H1 (cell line): ENCODE measurements at regions not wholly inside any gene's neighbourhood (a gene's known extent, or its start where the extent isn't known, plus 50 kb on each side); places are given as distances from the start of the nearest gene placed in this dataset.

ENCODE experiments used
- CTCF ChIA-PET: fragments of 300-600 bp; sonication (Branson Sonifier 250); formaldehyde crosslinking; loops from one replicate; lab custom pipeline; 2021; ENCODE audit not compliant: partially characterized antibody; lab: Charles Lee
- POLR2A ChIA-PET: fragments of 300-600 bp; sonication (Branson Sonifier 250); formaldehyde crosslinking; loops from one replicate; lab custom pipeline; 2021; ENCODE audit warnings: inconsistent platforms; ENCODE audit not compliant: partially characterized antibody; lab: Charles Lee
- DNase-seq, 2 experiments: peaks; one replicate each; pipeline versions ENCODE4 v3.0.0 to v3.0.0-alpha.2; 2010 to 2022; ENCODE audit warnings: low spot score in 2 of 2, low read depth in 1 of 2, mixed read lengths in 1 of 2
- FAIRE-seq: peaks from 2 replicates; lab custom pipeline; 2011; peaks lifted over from hg19 to GRCh38; lab: Jason Lieb, UNC
- H2AFZ ChIP-seq: 2 replicates; pipeline ENCODE4 v1.8.1; 2012; ENCODE audit warnings: low read length, inconsistent platforms
- H2AK5ac ChIP-seq: 2 replicates; pipeline ENCODE4 v1.6.1; 2013; ENCODE audit warnings: low read depth, low read length
- H2BK120ac ChIP-seq: replicated peaks from 2 replicates; pipeline ENCODE3; 2013; ENCODE audit warnings: low read depth, low read length, inconsistent platforms
- H2BK12ac ChIP-seq: 2 replicates; pipeline ENCODE4 v1.6.1; 2013; ENCODE audit warnings: low read depth, low read length
- H2BK15ac ChIP-seq: 2 replicates; pipeline ENCODE4 v1.6.1; 2013; ENCODE audit warnings: low read length
- H2BK20ac ChIP-seq: 2 replicates; pipeline ENCODE4 v1.6.1; 2013; ENCODE audit warnings: low read length
- H2BK5ac ChIP-seq: 2 replicates; pipeline ENCODE4 v1.6.1; 2013; ENCODE audit warnings: low read depth, low read length
- H3K14ac ChIP-seq: 2 replicates; pipeline ENCODE4 v1.6.1; 2013; ENCODE audit warnings: inconsistent platforms; ENCODE audit not compliant: insufficient read length
- H3K18ac ChIP-seq: 2 replicates; pipeline ENCODE4 v1.6.1; 2013; ENCODE audit warnings: low read length; ENCODE audit errors: extremely low read depth
- H3K23ac ChIP-seq: 2 replicates; pipeline ENCODE4 v1.6.1; 2013; ENCODE audit warnings: inconsistent platforms; ENCODE audit not compliant: insufficient read length
- H3K23me2 ChIP-seq: 2 replicates; pipeline ENCODE4 v1.6.1; 2013; ENCODE audit warnings: low read depth, low read length
- H3K27ac ChIP-seq: 2 replicates; pipeline ENCODE4 v1.6.1; 2011; ENCODE audit warnings: low read depth, low read length, inconsistent platforms
- H3K27me3 ChIP-seq, 4 experiments: replicated peaks in 1 of 4; 1 replicate in 1 of 4; 2 replicates in 3 of 4; pipeline versions ENCODE4 v1.6.1 to v1.8.1; 2011 to 2013; ENCODE audit warnings: low read length in 3 of 4, mild to moderate bottlenecking in 3 of 4, inconsistent platforms in 2 of 4, mixed read lengths in 2 of 4, moderate library complexity in 1 of 4; ENCODE audit not compliant: control insufficient read depth in 3 of 4, insufficient read depth in 3 of 4; ENCODE audit errors: extremely low read depth in 1 of 4
- H3K36me3 ChIP-seq, 4 experiments: 2 replicates each; pipeline versions ENCODE4 v1.6.1 to v1.8.1; 2011 to 2013; ENCODE audit warnings: mild to moderate bottlenecking in 4 of 4, low read length in 3 of 4, moderate library complexity in 2 of 4, control low read depth in 1 of 4, inconsistent platforms in 1 of 4; ENCODE audit not compliant: insufficient read depth in 4 of 4, control insufficient read depth in 2 of 4
- H3K4ac ChIP-seq: replicated peaks from 2 replicates; pipeline ENCODE3; 2013; ENCODE audit warnings: low read length, low read depth, mixed read lengths, inconsistent platforms; ENCODE audit not compliant: insufficient read length
- H3K4me1 ChIP-seq, 4 experiments: replicated peaks in 1 of 4; 1 replicate in 1 of 4; 2 replicates in 3 of 4; pipeline versions ENCODE4 v1.6.1 to v1.8.1; 2011 to 2013; ENCODE audit warnings: low read length in 3 of 4, inconsistent platforms in 2 of 4, mixed read lengths in 1 of 4; ENCODE audit not compliant: insufficient read depth in 4 of 4, control insufficient read depth in 3 of 4
- H3K4me2 ChIP-seq, 2 experiments: 2 replicates each; pipeline versions ENCODE4 v1.6.1 to v1.8.1; 2011 to 2013; ENCODE audit warnings: low read depth in 2 of 2, low read length in 2 of 2, control low read depth in 1 of 2, inconsistent platforms in 1 of 2, mild to moderate bottlenecking in 1 of 2; ENCODE audit not compliant: insufficient read depth in 1 of 2
- H3K4me3 ChIP-seq, 4 experiments: fragments of 200-600, 300-600 bp in 1 of 4; sonication (generic), shearing (Covaris generic), sonication (Bioruptor Twin) in 1 of 4; 2 replicates each; pipeline versions ENCODE4 v1.5.1 to v1.8.1; 2011 to 2016; ENCODE audit warnings: low read length in 4 of 4, low read depth in 3 of 4, control low read depth in 2 of 4, inconsistent platforms in 2 of 4, mild to moderate bottlenecking in 2 of 4, mixed read lengths in 1 of 4, moderate library complexity in 1 of 4; ENCODE audit not compliant: insufficient read depth in 2 of 4; ENCODE audit errors: extremely low read depth in 1 of 4
- H3K56ac ChIP-seq: replicated peaks from 2 replicates; pipeline ENCODE3; 2013; ENCODE audit warnings: low read depth, mild to moderate bottlenecking, mixed read lengths, low read length, inconsistent platforms; ENCODE audit not compliant: insufficient read length
- H3K79me1 ChIP-seq: 2 replicates; pipeline ENCODE4 v1.6.1; 2013; ENCODE audit warnings: low read depth, low read length, control low read depth
- H3K79me2 ChIP-seq, 2 experiments: 2 replicates each; pipeline versions ENCODE4 v1.6.1 to v1.8.1; 2012 to 2013; ENCODE audit warnings: low read length in 2 of 2, mild to moderate bottlenecking in 2 of 2, inconsistent platforms in 1 of 2; ENCODE audit not compliant: insufficient read depth in 2 of 2, control insufficient read depth in 1 of 2
- H3K9ac ChIP-seq, 4 experiments: replicated peaks in 1 of 4; 1 replicate in 1 of 4; 2 replicates in 3 of 4; pipeline versions ENCODE4 v1.6.1 to v1.8.1; 2011 to 2013; ENCODE audit warnings: low read depth in 3 of 4, low read length in 3 of 4, control low read depth in 2 of 4, mild to moderate bottlenecking in 2 of 4, moderate library complexity in 2 of 4, inconsistent platforms in 1 of 4; ENCODE audit errors: extremely low read depth in 1 of 4
- H3K9me3 ChIP-seq, 2 experiments: 2 replicates each; pipeline versions ENCODE4 v1.6.1 to v1.8.1; 2012 to 2013; ENCODE audit warnings: mild to moderate bottlenecking in 2 of 2, moderate library complexity in 2 of 2, control low read depth in 1 of 2, inconsistent platforms in 1 of 2, low read depth in 1 of 2, low read length in 1 of 2, mixed read lengths in 1 of 2; ENCODE audit not compliant: insufficient read depth in 2 of 2
- H4K20me1 ChIP-seq, 2 experiments: replicated peaks in 1 of 2; 2 replicates each; pipeline versions ENCODE3 to v1.8.1; 2011 to 2013; ENCODE audit warnings: inconsistent platforms in 2 of 2, low read length in 2 of 2, mild to moderate bottlenecking in 1 of 2; ENCODE audit not compliant: insufficient read depth in 2 of 2, control insufficient read depth in 1 of 2
- H4K5ac ChIP-seq: 2 replicates; pipeline ENCODE4 v1.6.1; 2013; ENCODE audit warnings: low read length, low read depth, mixed read lengths, inconsistent platforms; ENCODE audit not compliant: insufficient read length
- H4K8ac ChIP-seq: 2 replicates; pipeline ENCODE4 v1.8.0; 2013; ENCODE audit warnings: mild to moderate bottlenecking, moderate library complexity, low read length, inconsistent platforms; ENCODE audit not compliant: insufficient read depth; ENCODE audit errors: extremely low read depth
- H4K91ac ChIP-seq: replicated peaks from 2 replicates; pipeline ENCODE3; 2013; ENCODE audit warnings: low read length, mixed read lengths, inconsistent platforms; ENCODE audit not compliant: insufficient read length
- CHD2 ChIP-seq: IDR thresholded peaks from 2 replicates; pipeline ENCODE4 v1.6.1; 2012; ENCODE audit warnings: low read length, improper control_type of control experiment
- KDM4A ChIP-seq: IDR thresholded peaks from one replicate; pipeline ENCODE4 v1.7.1; 2012; ENCODE audit warnings: low read depth, mild to moderate bottlenecking, moderate library complexity, low read length, inconsistent platforms; ENCODE audit not compliant: severe bottlenecking
- POU5F1 ChIP-seq: IDR thresholded peaks from 2 replicates; pipeline ENCODE4 v1.6.1; 2011; ENCODE audit warnings: low read depth, mild to moderate bottlenecking, low read length, moderate library complexity
- RAD21 ChIP-seq, 2 experiments: IDR thresholded peaks in 1 of 2; conservative IDR thresholded peaks in 1 of 2; 2 replicates each; pipeline ENCODE4 v1.6.1; 2011; ENCODE audit warnings: low read depth in 2 of 2, low read length in 2 of 2, improper control_type of control experiment in 1 of 2, inconsistent platforms in 1 of 2, mild to moderate bottlenecking in 1 of 2, moderate library complexity in 1 of 2
- SP2 ChIP-seq: IDR thresholded peaks from 2 replicates; pipeline ENCODE4 v1.6.1; 2012; ENCODE audit warnings: mild to moderate bottlenecking, low read length, inconsistent platforms
- TAF1 ChIP-seq: IDR thresholded peaks from 2 replicates; pipeline ENCODE4 v1.6.1; 2011; ENCODE audit warnings: mild to moderate bottlenecking, low read depth, low read length
- TCF12 ChIP-seq: IDR thresholded peaks from 2 replicates; pipeline ENCODE4 v1.6.1; 2011; ENCODE audit warnings: low read depth, mild to moderate bottlenecking, low read length
- TEAD4 ChIP-seq: IDR thresholded peaks from 2 replicates; pipeline ENCODE4 v1.6.1; 2012; ENCODE audit warnings: low read depth, low read length, inconsistent platforms, mixed read lengths
- WGBS, 2 experiments: shearing (Covaris generic) in 1 of 2; methylation state at CpG; one replicate each; pipeline versions ENCODE4 v1.1.6 to v1.1.7; 2013 to 2015; ENCODE audit warnings: low lambda C conversion rate in 2 of 2, mixed read lengths in 2 of 2, inconsistent platforms in 1 of 2, low coverage in 1 of 2, missing lambda C conversion rate in 1 of 2; ENCODE audit not compliant: insufficient replicate concordance in 2 of 2, insufficient coverage in 1 of 2, insufficient read length in 1 of 2; ENCODE audit errors: extremely low coverage in 1 of 2, missing lambda C conversion rate in 1 of 2; 5-methylcytosine and 5-hydroxymethylcytosine counted together

- Histone ChIP-seq H2BK15ac (no peak overlapping the region), H2AFZ (no peak overlapping the region), H3K36me3 (no peaks in the 10 kb centered on the region), H4K5ac (no peak overlapping the region), H3K4me2 (no peak overlapping the region), H3K79me2 (no peaks in the 10 kb centered on the region), H2BK5ac (no peak overlapping the region), H3K4ac (no peak overlapping the region), H3K79me1 (no peaks in the 10 kb centered on the region; the same call in 1 of the 2 replicates), H3K9me3 (no peaks in the 10 kb centered on the region), H3K18ac (no peak overlapping the region), H2AK5ac (no peak overlapping the region), H3K27ac (no peak overlapping the region), H2BK12ac (no peak overlapping the region), H2BK20ac (no peak overlapping the region), H3K9ac (no peak overlapping the region), H4K91ac (no peak overlapping the region), H3K4me1 (no peaks in the 10 kb centered on the region), H3K4me3 (no peak overlapping the region), H3K56ac (no peak overlapping the region), H2BK120ac (no peak overlapping the region), H4K8ac (no peak overlapping the region), H4K20me1 (no peaks in the 10 kb centered on the region), H3K14ac (no peak overlapping the region), H3K23ac (no peak overlapping the region), H3K23me2 (no peaks in the 10 kb centered on the region), H3K27me3 (no peaks in the 10 kb centered on the region)
- DNase-seq (no peak), FAIRE-seq (no peak)
- POLR2A ChIA-PET, result no interaction called here
- CTCF ChIA-PET, result interaction anchor here (1.6 kb wide), 1 partner anchor 9 kb away, joined by 4 read pairs; no protein-coding TSS in a partner anchor
- TF ChIP-seq KDM4A (no peak), TAF1 (no peak), TEAD4 (no peak), RAD21 (IDR thresholded peaks at IDR 0.05 in 1 of 2, conservative IDR thresholded peaks at IDR 0.05 in 1 of 2; ENCODE audit: low read depth in 2 of 2, low read length in 2 of 2) (no peak), SP2 (no peak), CHD2 (no peak), TCF12 (no peak), POU5F1 (no peak)
- WGBS, 2 experiments, result 86% methylated on average over 9 of the region's 9 CpGs; no CpG with 5 or more reads in 1 of the 2 experiments
Observed at GRCh38 chr6:167764215-167764614, 62.5 kb upstream of the AFDN start.
